GM12891 (cell line): ENCODE measurements at regions not wholly inside any gene's neighbourhood (a gene's known extent, or its start where the extent isn't known, plus 50 kb on each side); places are given as distances from the start of the nearest gene placed in this dataset.

Experiments used
- DNase-seq: peaks from one replicate; pipeline ENCODE4 v3.0.0; 2011; ENCODE audit warnings: low spot score; ENCODE audit not compliant: insufficient read length
- FAIRE-seq: peaks from 2 replicates; lab custom pipeline; 2011; peaks lifted over from hg19 to GRCh38; lab: Jason Lieb, UNC
- PAX5 ChIP-seq: IDR thresholded peaks from 2 replicates; pipeline ENCODE4 v1.6.1; 2011; ENCODE audit warnings: low read length, moderate library complexity, mild to moderate bottlenecking; ENCODE audit not compliant: insufficient read depth, severe bottlenecking
- POLR2A ChIP-seq: IDR thresholded peaks from 2 replicates; pipeline ENCODE4 v1.6.1; 2011; ENCODE audit warnings: low read depth, low read length, control low read depth
- POLR2AphosphoS5 ChIP-seq: IDR thresholded peaks from 2 replicates; pipeline ENCODE4 v1.6.1; 2011; ENCODE audit warnings: low read depth, low read length, control low read depth
- POU2F2 ChIP-seq: IDR thresholded peaks from 2 replicates; pipeline ENCODE4 v1.6.1; 2011; ENCODE audit warnings: low read depth, mild to moderate bottlenecking, control low read depth, low read length, moderate library complexity
- SPI1 ChIP-seq: IDR thresholded peaks from 2 replicates; pipeline ENCODE4 v1.6.1; 2011; ENCODE audit warnings: low read depth, low read length, control low read depth
- TAF1 ChIP-seq: IDR thresholded peaks from 2 replicates; pipeline ENCODE4 v1.6.1; 2011; ENCODE audit warnings: low read depth, low read length, control low read depth

DNA sequence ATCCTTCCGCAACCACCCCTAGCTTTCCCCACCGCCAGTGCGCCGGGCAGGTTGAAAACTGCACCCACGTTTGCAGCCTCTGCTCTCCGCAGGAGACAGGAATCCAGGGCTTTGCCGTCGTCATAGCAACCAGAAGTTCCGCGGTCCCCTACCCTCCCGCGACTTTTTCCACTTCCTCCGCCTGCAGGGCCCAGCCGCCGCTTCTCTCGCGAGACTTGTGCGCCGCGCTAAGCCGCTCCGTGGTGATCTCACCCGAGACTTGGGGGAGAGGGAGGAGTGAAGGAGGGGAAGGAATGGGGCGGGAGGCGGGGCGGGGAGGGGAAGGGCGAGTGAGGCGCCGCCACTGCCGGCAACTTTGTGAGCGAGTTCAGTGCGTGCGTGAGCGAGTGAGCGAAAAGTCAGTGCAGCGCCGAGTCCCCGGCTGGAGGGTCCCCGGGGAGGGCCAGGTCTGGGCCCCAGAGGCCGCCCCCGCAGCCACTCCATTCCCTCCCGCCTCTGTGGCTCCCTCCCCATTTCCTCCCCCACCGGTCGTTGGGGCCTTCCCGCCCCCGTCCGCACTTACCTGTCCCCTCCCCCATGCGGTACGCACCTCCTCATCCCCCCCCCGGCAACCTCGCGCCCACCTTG lies 413.0 kb downstream of the PCNX1 start, which contains the start of gene SIPA1L1:
SIPA1L1 (plus strand) TSS at position 370 of the 627 bp plus-strand sequence.
- peak; percentile 79 for TF ChIP-seq POU2F2
- TF ChIP-seq SPI1: peak; percentile 86
- peak; percentile 98 for TF ChIP-seq POLR2AphosphoS5
- TF ChIP-seq TAF1: peak; percentile 91
- TF ChIP-seq POLR2A: peak; percentile 96
- TF ChIP-seq PAX5: no peak
- peak; percentile 97 for FAIRE-seq
- peak; percentile 85 for DNase-seq

DNA sequence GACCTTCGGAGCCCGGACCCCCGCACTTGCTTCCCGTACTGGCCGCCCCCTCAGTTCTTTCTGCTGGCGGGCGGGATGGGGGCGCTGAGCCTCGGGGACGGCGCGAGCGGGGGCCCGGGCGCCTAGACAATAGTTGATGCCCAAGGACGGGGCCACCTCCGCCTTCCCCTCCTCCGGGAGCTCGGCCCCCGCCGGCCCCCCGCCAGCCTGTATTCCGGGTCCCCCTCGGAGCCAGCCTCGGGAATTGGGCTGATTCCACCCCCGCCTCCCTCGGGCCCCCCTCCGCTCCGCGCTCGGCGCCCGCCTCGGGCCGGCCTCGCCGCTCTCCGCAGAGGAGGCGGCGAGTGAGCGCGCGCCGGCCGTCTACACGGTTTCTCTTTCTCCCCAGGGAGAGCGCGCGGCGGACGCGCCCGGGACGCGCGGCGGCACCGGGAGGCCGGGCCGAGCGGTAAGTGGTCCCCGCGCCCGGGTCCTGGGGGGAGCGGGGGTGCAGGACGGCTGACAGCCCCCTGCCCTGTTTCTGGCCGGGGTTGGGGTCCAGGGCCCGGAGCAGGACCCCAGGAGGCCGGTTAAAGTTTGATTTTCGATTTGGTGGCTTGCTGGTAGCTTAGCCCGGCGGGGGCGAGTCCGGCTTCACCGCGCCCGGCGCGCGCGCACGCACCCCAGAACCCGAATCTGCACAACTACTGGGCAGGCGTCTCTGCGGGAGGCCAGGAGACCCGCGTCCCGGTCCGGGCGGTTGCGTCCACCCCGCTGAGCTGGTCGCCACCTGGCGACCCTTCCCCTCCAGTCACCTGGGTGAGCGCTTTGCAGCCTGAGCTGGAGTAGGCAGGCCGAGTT lies 413.7 kb downstream of the PCNX1 start:
- peak; percentile 80 for FAIRE-seq
- TF ChIP-seq POLR2AphosphoS5 (peak; percentile 2; the same call in 1 of the 2 replicates), SPI1 (no peak), POU2F2 (no peak; the same call in 1 of the 2 replicates)
- peak; percentile 41 for DNase-seq

DNA sequence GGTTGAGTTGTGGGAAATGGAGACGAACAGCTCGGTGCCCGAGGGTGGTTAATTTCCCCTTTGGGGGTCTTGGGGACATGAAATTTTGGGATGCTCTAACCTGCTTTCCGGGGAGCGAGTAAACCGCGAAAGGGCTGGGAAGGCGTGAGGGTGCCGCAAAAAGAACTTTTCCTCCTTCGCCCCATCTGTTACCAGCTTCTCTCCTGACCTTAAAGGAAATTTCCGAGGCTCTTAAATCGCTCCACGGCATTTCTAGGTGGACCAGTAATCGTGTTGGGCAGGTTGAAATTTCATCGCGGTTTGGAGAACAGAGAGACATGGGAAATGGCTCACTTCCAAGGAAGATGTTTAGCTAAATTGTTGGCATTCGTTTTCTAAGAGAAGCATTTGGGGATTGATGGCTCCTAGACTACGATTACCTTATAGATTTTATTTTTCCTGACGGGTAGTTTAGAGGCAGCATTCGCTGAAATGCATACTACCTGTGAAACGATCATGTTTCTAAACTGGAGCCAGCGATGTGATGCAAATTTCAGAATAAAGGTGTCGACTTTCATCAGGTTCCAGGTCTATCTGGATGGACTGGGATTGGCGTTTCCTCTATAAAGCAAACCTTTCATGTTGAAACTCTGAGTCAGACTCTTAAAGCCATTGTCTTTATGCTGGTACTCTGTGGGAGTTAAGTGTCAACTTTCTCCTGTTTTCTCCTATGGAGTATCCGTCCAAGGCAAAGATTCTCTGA lies 414.5 kb downstream of the PCNX1 start:
- FAIRE-seq: no peak
- TF ChIP-seq POLR2A (no peak), POLR2AphosphoS5 (no peak), POU2F2 (no peak), PAX5 (no peak), SPI1 (no peak), TAF1 (no peak)
- DNase-seq: no peak

DNA sequence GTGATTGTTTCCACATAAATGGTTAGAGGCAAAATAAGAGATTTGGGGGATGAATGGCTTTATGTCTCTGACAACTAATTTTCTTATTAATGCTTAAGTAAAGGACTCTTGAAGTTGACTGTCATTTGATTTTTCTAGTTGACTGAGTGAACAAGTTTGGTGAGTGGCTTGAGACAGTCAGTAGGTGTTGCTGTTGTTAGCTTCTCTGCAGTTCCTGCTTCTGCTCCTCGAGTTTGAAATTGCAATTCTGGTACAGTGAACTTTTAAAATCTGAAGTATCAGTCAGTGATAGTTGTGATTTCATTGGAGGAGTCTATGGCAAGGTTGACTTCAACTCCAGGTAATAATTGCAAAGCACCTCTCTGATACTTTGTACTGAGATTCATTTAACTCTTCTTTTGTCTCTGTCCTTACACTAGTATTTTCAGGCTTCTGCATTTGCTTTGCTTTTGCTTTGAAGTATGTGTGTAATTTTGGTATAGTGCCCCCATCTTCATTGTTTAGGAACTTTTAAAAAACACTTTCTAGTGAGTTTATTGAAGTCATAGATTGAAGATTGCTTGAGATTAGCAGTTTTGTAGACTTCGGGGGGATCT lies 415.5 kb downstream of the PCNX1 start:
- FAIRE-seq: peak; percentile 87
- TF ChIP-seq SPI1 (peak; percentile 55), POLR2AphosphoS5 (0 out of 2 replicates have a peak, but pooled peaks have one; percentile 40), POU2F2 (no peak)
- no peak for DNase-seq

DNA sequence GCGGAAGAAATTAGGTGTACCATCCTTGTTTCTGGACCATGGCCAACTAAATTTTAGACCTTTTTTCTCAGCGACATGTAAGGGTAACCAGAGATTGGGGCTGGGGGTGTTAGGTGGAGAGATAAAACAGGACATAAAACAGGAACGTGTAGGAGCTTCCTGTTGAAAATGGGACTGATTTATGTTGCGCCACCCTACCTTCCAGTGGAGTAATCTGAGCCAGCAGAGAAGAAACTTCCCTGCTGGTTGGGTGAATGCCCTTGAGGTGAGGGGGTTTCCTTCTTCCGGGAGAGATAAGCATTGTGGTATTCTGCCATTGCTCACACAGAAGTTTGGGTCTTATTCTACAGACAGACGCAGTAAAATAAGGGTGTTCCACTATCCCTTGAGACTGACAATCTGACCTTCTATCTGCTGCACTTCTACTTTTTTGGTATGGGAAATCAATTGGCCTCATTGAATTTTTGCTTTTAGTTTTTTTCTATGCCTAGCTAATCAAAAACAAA lies 417.6 kb downstream of the PCNX1 start:
- FAIRE-seq (peak; percentile 59), DNase-seq (no peak)
- TF ChIP-seq POLR2AphosphoS5 (no peak), TAF1 (peak; percentile 38; the same call in 1 of the 2 replicates), POLR2A (peak; percentile 60; the same call in 1 of the 2 replicates), POU2F2 (peak; percentile 37; the same call in 1 of the 2 replicates), PAX5 (no peak), SPI1 (0 out of 2 replicates have a peak, but pooled peaks have one; percentile 35)

DNA sequence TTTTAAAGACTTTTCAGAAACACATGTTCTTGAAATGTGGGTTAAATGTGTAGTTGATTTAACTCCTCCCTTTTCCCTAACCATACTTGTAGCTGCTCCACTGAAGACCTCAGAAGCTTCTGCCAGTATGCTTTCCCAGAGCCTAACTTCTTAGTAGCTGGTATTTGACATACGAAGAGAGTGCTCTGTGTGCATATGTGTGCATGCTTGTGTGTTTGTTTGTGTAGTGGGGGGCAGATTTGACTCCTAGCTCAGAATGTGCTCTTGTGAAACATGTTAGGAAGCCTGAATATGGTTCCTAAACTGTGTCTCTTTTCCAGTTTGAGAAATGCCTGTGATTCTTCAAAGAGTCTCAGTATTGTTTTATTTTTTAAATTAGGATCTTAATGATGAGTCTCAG lies 420.4 kb downstream of the PCNX1 start:
- DNase-seq: no peak
- FAIRE-seq: peak; percentile 74
- TF ChIP-seq PAX5 (no peak), POU2F2 (no peak), POLR2A (no peak), SPI1 (no peak), TAF1 (no peak)

DNA sequence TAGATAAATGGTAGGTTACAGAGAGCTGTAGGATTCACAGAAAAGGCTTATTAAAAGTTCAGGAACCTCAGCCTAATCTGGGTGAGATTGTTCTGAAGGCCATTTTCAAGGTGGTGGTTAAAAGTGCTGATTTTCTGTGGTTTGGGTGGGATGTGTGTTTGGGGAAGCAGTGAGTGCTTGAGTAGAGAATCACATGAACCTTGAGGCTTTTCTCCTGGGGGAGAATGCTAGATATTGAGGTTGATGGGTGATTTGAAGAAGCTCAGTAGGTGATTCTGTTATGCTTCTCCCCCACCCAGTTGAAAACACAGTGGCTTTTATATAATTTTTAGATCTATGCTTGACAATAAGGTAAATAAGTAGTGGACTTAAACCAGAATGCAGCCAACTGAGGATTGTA lies 420.9 kb downstream of the PCNX1 start:
- no peak for DNase-seq
- TF ChIP-seq SPI1 (peak; percentile 43; the same call in 1 of the 2 replicates), POLR2AphosphoS5 (no peak)
- peak; percentile 78 for FAIRE-seq

DNA sequence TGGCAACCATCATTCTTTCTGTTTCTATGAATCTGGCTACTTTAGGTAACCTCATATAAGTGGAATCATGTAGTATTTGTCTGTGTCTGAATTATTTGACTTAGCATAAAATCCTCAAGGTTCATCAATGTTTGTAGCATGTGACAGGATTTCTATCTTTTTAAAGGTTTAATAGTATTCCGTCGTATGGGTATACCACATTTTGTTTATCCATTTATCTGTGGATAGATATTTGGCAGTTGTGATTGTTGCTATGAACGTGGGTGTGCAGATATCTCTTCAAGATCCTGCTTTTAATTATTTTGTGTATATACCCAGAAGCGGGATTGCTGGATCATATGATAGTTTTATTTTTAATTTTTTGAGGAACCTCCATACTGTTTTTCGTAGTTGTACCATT lies 421.7 kb downstream of the PCNX1 start:
- FAIRE-seq (no peak), DNase-seq (no peak)
- TF ChIP-seq TAF1 (no peak), POLR2AphosphoS5 (no peak), POU2F2 (no peak), PAX5 (no peak), SPI1 (no peak), POLR2A (no peak)

DNA sequence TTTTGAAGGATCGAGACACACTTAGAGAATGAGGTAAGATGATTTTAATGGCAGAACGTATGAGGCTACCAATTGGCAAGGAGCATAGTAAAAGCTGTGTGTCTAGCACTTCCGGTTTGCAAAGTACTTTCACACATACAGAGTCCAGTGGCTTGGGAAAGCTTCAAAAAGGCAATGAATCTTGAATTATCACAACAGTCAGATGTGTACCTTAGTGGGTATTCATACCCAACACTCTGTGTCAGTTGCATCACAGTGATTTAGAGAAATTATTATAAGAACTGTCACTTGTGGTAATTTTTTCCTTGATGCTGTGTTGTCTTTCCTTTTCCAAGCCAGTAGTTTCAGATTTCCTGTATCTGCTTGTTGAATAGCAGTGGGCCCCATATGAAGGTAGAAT lies 424.1 kb downstream of the PCNX1 start:
- FAIRE-seq (no peak), DNase-seq (no peak)
- TF ChIP-seq POLR2AphosphoS5 (no peak), POU2F2 (no peak), POLR2A (no peak), SPI1 (no peak), PAX5 (no peak), TAF1 (no peak)
